Mesenchymal stem cell (in vitro differentiated cells and primary cell): ENCODE measurements at regions not wholly inside any gene's neighbourhood (a gene's known extent, or its start where the extent isn't known, plus 50 kb on each side); places are given as distances from the start of the nearest gene placed in this dataset.

Experiments used
- DNase-seq: peaks from one replicate; pipeline ENCODE4 v3.0.0-alpha.2; 2013
- H2AFZ ChIP-seq: one replicate; pipeline ENCODE4 v1.6.1; 2013; ENCODE audit warnings: low read depth, mild to moderate bottlenecking, control low read depth, inconsistent platforms, low read length, moderate library complexity
- H2AK5ac ChIP-seq: 2 replicates; pipeline ENCODE4 v1.6.1; 2013; ENCODE audit warnings: low read length, moderate library complexity, mild to moderate bottlenecking, inconsistent platforms; ENCODE audit not compliant: severe bottlenecking
- H2BK120ac ChIP-seq: one replicate; pipeline ENCODE4 v1.6.1; 2013; ENCODE audit warnings: low read depth, mild to moderate bottlenecking, inconsistent platforms, low read length, moderate library complexity
- H2BK12ac ChIP-seq, 2 experiments: one replicate each; pipeline ENCODE4 v1.6.1; 2013; ENCODE audit warnings: inconsistent platforms in 2 of 2, low read length in 2 of 2, mild to moderate bottlenecking in 2 of 2, moderate library complexity in 2 of 2, control low read depth in 1 of 2
- H2BK15ac ChIP-seq: one replicate; pipeline ENCODE4 v1.6.1; 2013; ENCODE audit warnings: mild to moderate bottlenecking, low read depth, inconsistent platforms; ENCODE audit not compliant: poor library complexity, severe bottlenecking
- H2BK5ac ChIP-seq: 2 replicates; pipeline ENCODE4 v1.6.1; 2013; ENCODE audit warnings: low read depth, mild to moderate bottlenecking, low read length, control low read depth, inconsistent platforms; ENCODE audit not compliant: poor library complexity, severe bottlenecking
- H3K14ac ChIP-seq, 2 experiments: one replicate each; pipeline ENCODE4 v1.6.1; 2013; ENCODE audit warnings: inconsistent platforms in 2 of 2, low read length in 2 of 2, control low read depth in 1 of 2, mild to moderate bottlenecking in 1 of 2, moderate library complexity in 1 of 2
- H3K18ac ChIP-seq, 2 experiments: one replicate each; pipeline ENCODE4 v1.6.1; 2013; ENCODE audit warnings: inconsistent platforms in 2 of 2, low read length in 2 of 2, control low read depth in 1 of 2, low read depth in 1 of 2, mild to moderate bottlenecking in 1 of 2
- H3K23ac ChIP-seq, 2 experiments: one replicate each; pipeline ENCODE4 v1.6.1; 2013; ENCODE audit warnings: inconsistent platforms in 2 of 2, low read length in 2 of 2, mild to moderate bottlenecking in 2 of 2, moderate library complexity in 2 of 2, control low read depth in 1 of 2
- H3K27ac ChIP-seq: 2 replicates; pipeline ENCODE4 v1.5.1; 2013; ENCODE audit warnings: mild to moderate bottlenecking, moderate library complexity, low read length, control low read depth, inconsistent platforms; ENCODE audit not compliant: poor library complexity, severe bottlenecking
- H3K27me3 ChIP-seq, 2 experiments: 2 replicates each; pipeline versions ENCODE4 v1.6.1 to v1.7.0; 2013; ENCODE audit warnings: low read length in 2 of 2, mild to moderate bottlenecking in 2 of 2, moderate library complexity in 2 of 2, control low read depth in 1 of 2, inconsistent platforms in 1 of 2; ENCODE audit not compliant: control insufficient read depth in 1 of 2, insufficient read depth in 1 of 2
- H3K36me3 ChIP-seq, 2 experiments: 2 replicates each; pipeline versions ENCODE4 v1.6.1 to v1.7.0; 2013; ENCODE audit warnings: low read length in 2 of 2, control low read depth in 1 of 2, inconsistent platforms in 1 of 2, low read depth in 1 of 2, mild to moderate bottlenecking in 1 of 2; ENCODE audit not compliant: insufficient read depth in 2 of 2, control insufficient read depth in 1 of 2
- H3K4ac ChIP-seq, 2 experiments: one replicate each; pipeline ENCODE4 v1.6.1; 2013; ENCODE audit warnings: inconsistent platforms in 2 of 2, low read length in 2 of 2, mild to moderate bottlenecking in 2 of 2, moderate library complexity in 2 of 2, control low read depth in 1 of 2, low read depth in 1 of 2
- H3K4me1 ChIP-seq: 2 replicates; pipeline ENCODE4 v1.6.1; 2013; ENCODE audit warnings: low read depth, low read length, control low read depth; ENCODE audit not compliant: control insufficient read depth, insufficient read depth
- H3K4me2 ChIP-seq: 2 replicates; pipeline ENCODE4 v1.6.1; 2013; ENCODE audit warnings: low read length, mild to moderate bottlenecking, inconsistent platforms; ENCODE audit not compliant: poor library complexity, severe bottlenecking
- H3K4me3 ChIP-seq, 2 experiments: 2 replicates each; pipeline versions ENCODE4 v1.5.1 to v1.7.0; 2013; ENCODE audit warnings: low read length in 2 of 2, mild to moderate bottlenecking in 2 of 2, control low read depth in 1 of 2, low read depth in 1 of 2; ENCODE audit not compliant: insufficient read depth in 1 of 2
- H3K79me1 ChIP-seq: replicated peaks from 2 replicates; pipeline ENCODE4 v1.6.1; 2013; ENCODE audit warnings: mild to moderate bottlenecking, control low read depth, low read length, inconsistent platforms; ENCODE audit not compliant: poor library complexity, severe bottlenecking
- H3K9ac ChIP-seq: 2 replicates; pipeline ENCODE4 v1.7.0; 2013; ENCODE audit warnings: mild to moderate bottlenecking, low read length, moderate library complexity
- H3K9me3 ChIP-seq: 2 replicates; pipeline ENCODE4 v1.7.0; 2013; ENCODE audit warnings: mild to moderate bottlenecking, low read length; ENCODE audit not compliant: control insufficient read depth
- H4K8ac ChIP-seq: one replicate; pipeline ENCODE4 v1.6.1; 2013; ENCODE audit warnings: inconsistent platforms, mild to moderate bottlenecking, low read length, moderate library complexity
- H4K91ac ChIP-seq: one replicate; pipeline ENCODE4 v1.6.1; 2013; ENCODE audit warnings: mild to moderate bottlenecking, low read length, inconsistent platforms
- WGBS: methylation state at CpG from one replicate; pipeline ENCODE4 v1.1.7; 2013; ENCODE audit warnings: mixed read lengths; 5-methylcytosine and 5-hydroxymethylcytosine counted together

GRCh38 chr2:60333264-60333663 lies 220.2 kb downstream of the BCL11A start:
- H4K91ac ChIP-seq = no peak overlapping the region
- no peak overlapping the region for H3K9ac ChIP-seq
- H3K4me2 ChIP-seq = no peak overlapping the region
- no peaks in the 10 kb centered on the region for H3K79me1 ChIP-seq
- H2BK15ac ChIP-seq = no peak overlapping the region
- H4K8ac ChIP-seq = no peak overlapping the region
- H2AFZ ChIP-seq = no peak overlapping the region
- H2AK5ac ChIP-seq = no peak overlapping the region
- no peak for DNase-seq
- no peak overlapping the region for H2BK12ac ChIP-seq
- no peaks in the 10 kb centered on the region for H3K36me3 ChIP-seq
- 85% methylated on average over 8 of the region's 8 CpGs for WGBS
- H2BK5ac ChIP-seq = no peak overlapping the region
- H3K23ac ChIP-seq = no peak overlapping the region
- H3K27me3 ChIP-seq = no peaks in the 10 kb centered on the region
- no peak overlapping the region for H2BK120ac ChIP-seq
- H3K4me1 ChIP-seq = no peaks in the 10 kb centered on the region
- H3K27ac ChIP-seq = no peak overlapping the region
- no peak overlapping the region for H3K14ac ChIP-seq
- H3K18ac ChIP-seq = no peak overlapping the region
- no peak overlapping the region for H3K4me3 ChIP-seq
- no peak overlapping the region for H3K4ac ChIP-seq
- no peaks in the 10 kb centered on the region for H3K9me3 ChIP-seq

- 69% methylated on average over 6 of the region's 7 CpGs for WGBS
- no peak overlapping the region for H3K4ac ChIP-seq
- no peaks in the 10 kb centered on the region for H3K79me1 ChIP-seq
- no peak overlapping the region for H3K4me2 ChIP-seq
- DNase-seq = peak; percentile 6
- no peak overlapping the region for H2AFZ ChIP-seq
- no peak overlapping the region for H4K91ac ChIP-seq
- no peak overlapping the region for H3K23ac ChIP-seq
- no peak overlapping the region for H3K14ac ChIP-seq
- H2BK120ac ChIP-seq = no peak overlapping the region
- H4K8ac ChIP-seq = no peak overlapping the region
- no peak overlapping the region for H3K27ac ChIP-seq
- H2AK5ac ChIP-seq = no peak overlapping the region
- no peak overlapping the region for H3K4me3 ChIP-seq
- H3K9ac ChIP-seq = no peak overlapping the region
- H3K9me3 ChIP-seq = peaks cover 3% of the 10 kb centered on the region
- no peaks in the 10 kb centered on the region for H3K4me1 ChIP-seq
- no peak overlapping the region for H3K18ac ChIP-seq
- H3K27me3 ChIP-seq = no peaks in the 10 kb centered on the region
- H2BK12ac ChIP-seq = no peak overlapping the region
- no peaks in the 10 kb centered on the region for H3K36me3 ChIP-seq
- H2BK15ac ChIP-seq = no peak overlapping the region
- no peak overlapping the region for H2BK5ac ChIP-seq
These were observed 222.2 kb downstream of the BCL11A start for GRCh38 chr2:60331115-60331809.

DNA sequence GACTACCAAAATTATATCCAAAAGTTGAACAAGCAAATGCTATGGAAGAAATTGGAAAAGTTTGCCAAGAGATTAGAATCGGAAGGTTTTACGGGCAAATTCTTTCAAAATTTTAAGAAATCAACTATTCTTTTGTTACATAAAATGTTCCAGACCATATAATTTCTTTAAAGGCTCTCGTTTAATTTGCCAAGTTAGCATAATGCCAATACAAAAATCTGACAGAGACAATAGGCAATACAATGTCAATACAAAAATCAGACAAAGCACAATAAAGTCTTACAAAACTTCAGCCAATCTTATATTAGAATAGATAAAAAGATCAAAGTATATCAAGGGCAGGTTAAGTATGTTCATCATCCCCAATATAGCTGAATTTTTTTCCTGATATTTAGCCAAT lies 224.2 kb downstream of the BCL11A start:
- no peak overlapping the region for H2AK5ac ChIP-seq
- no peak overlapping the region for H2BK15ac ChIP-seq
- no peak overlapping the region for H3K18ac ChIP-seq
- no peaks in the 10 kb centered on the region for H3K4me1 ChIP-seq
- H2AFZ ChIP-seq = no peak overlapping the region
- no peak overlapping the region for H3K4me3 ChIP-seq
- H3K23ac ChIP-seq = no peak overlapping the region
- no peak overlapping the region for H2BK12ac ChIP-seq
- no peak overlapping the region for H2BK5ac ChIP-seq
- H3K79me1 ChIP-seq = no peaks in the 10 kb centered on the region
- H3K27ac ChIP-seq = no peak overlapping the region
- H3K27me3 ChIP-seq = no peaks in the 10 kb centered on the region
- H3K9me3 ChIP-seq = peaks cover 11% of the 10 kb centered on the region
- no peak overlapping the region for H2BK120ac ChIP-seq
- no peaks in the 10 kb centered on the region for H3K36me3 ChIP-seq
- no peak overlapping the region for H4K8ac ChIP-seq
- no peak for DNase-seq
- H3K4me2 ChIP-seq = no peak overlapping the region
- H3K14ac ChIP-seq = no peak overlapping the region
- H4K91ac ChIP-seq = no peak overlapping the region
- H3K4ac ChIP-seq = no peak overlapping the region
- 73% methylated on average over 1 of the region's 3 CpGs for WGBS
- H3K9ac ChIP-seq = no peak overlapping the region

GRCh38 chr2:60324536-60324935 lies 228.9 kb downstream of the BCL11A start:
- no peaks in the 10 kb centered on the region for H3K36me3 ChIP-seq
- peaks cover 0 to 5% of the 10 kb centered on the region in 2 experiments for H3K27me3 ChIP-seq
- H2BK120ac ChIP-seq = no peak overlapping the region
- H2BK5ac ChIP-seq = no peak overlapping the region
- no peak overlapping the region for H3K23ac ChIP-seq
- H3K18ac ChIP-seq = no peak overlapping the region
- no peak overlapping the region for H3K9ac ChIP-seq
- no peak overlapping the region for H3K27ac ChIP-seq
- H2BK15ac ChIP-seq = no peak overlapping the region
- H3K4me2 ChIP-seq = no peak overlapping the region
- H4K91ac ChIP-seq = no peak overlapping the region
- H3K4ac ChIP-seq = no peak overlapping the region
- no peak overlapping the region for H2AK5ac ChIP-seq
- 84% methylated on average over 5 of the region's 5 CpGs for WGBS
- H2BK12ac ChIP-seq = no peak overlapping the region
- no peak overlapping the region for H2AFZ ChIP-seq
- H3K4me1 ChIP-seq = no peaks in the 10 kb centered on the region
- no peaks in the 10 kb centered on the region for H3K79me1 ChIP-seq
- no peak overlapping the region for H3K14ac ChIP-seq
- DNase-seq = no peak
- H3K9me3 ChIP-seq = peaks cover 11% of the 10 kb centered on the region
- H3K4me3 ChIP-seq = no peak overlapping the region
- no peak overlapping the region for H4K8ac ChIP-seq
